ENCODE measurements at regions not wholly inside any gene's neighbourhood (a gene's known extent, or its start where the extent isn't known, plus 50 kb on each side); places are given as distances from the start of the nearest gene placed in this dataset.

DNA sequence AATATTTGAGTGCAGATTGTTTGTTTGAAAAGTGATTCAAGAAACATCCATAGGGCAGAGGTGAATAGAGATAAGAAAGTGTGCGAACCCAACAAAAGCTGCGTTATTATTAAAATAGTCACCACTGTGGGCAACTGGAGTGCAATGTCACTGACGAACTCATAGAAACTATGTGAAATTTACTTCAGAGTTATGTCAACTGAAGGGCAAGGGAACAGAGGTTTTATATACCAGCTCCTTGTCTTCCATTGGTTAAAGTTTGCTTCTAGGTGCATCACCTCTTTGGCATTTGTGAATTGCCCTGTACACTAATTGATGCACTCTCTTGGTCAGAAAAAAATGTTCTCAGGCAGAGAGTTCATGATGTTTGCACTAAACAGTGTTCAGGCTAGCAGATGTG is 110.5 kb upstream of the NYAP2 start:
- TF ChIP-seq, protein P1, sequence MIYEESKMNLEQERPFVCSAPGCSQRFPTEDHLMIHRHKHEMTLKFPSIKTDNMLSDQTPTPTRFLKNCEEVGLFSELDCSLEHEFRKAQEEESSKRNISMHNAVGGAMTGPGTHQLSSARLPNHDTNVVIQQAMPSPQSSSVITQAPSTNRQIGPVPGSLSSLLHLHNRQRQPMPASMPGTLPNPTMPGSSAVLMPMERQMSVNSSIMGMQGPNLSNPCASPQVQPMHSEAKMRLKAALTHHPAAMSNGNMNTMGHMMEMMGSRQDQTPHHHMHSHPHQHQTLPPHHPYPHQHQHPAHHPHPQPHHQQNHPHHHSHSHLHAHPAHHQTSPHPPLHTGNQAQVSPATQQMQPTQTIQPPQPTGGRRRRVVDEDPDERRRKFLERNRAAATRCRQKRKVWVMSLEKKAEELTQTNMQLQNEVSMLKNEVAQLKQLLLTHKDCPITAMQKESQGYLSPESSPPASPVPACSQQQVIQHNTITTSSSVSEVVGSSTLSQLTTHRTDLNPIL (CRISPR knock-in tag; IDR thresholded peaks at IDR 0.05; ENCODE audit: low read depth): no peak
- TF ChIP-seq, protein P2, sequence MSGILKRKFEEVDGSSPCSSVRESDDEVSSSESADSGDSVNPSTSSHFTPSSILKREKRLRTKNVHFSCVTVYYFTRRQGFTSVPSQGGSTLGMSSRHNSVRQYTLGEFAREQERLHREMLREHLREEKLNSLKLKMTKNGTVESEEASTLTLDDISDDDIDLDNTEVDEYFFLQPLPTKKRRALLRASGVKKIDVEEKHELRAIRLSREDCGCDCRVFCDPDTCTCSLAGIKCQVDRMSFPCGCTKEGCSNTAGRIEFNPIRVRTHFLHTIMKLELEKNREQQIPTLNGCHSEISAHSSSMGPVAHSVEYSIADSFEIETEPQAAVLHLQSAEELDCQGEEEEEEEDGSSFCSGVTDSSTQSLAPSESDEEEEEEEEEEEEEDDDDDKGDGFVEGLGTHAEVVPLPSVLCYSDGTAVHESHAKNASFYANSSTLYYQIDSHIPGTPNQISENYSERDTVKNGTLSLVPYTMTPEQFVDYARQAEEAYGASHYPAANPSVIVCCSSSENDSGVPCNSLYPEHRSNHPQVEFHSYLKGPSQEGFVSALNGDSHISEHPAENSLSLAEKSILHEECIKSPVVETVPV (CRISPR knock-in tag; IDR thresholded peaks at IDR 0.05): no peak
- TF ChIP-seq ZNF8 (CRISPR knock-in tag; IDR thresholded peaks at IDR 0.05): no peak
- no peak for TF ChIP-seq CSDC2 (CRISPR knock-in tag; IDR thresholded peaks at IDR 0.05)
- no peak for TF ChIP-seq ZC3H10 (CRISPR knock-in tag; IDR thresholded peaks at IDR 0.05)
- TF ChIP-seq ZNF70 (CRISPR knock-in tag; IDR thresholded peaks at IDR 0.05): no peak
- TF ChIP-seq TOX (CRISPR knock-in tag; IDR thresholded peaks at IDR 0.05; ENCODE audit: borderline replicate concordance): no peak
- TF ChIP-seq ZNF565 (CRISPR knock-in tag; conservative IDR thresholded peaks at IDR 0.05; ENCODE audit: low read depth): no peak
- TF ChIP-seq, protein P3, sequence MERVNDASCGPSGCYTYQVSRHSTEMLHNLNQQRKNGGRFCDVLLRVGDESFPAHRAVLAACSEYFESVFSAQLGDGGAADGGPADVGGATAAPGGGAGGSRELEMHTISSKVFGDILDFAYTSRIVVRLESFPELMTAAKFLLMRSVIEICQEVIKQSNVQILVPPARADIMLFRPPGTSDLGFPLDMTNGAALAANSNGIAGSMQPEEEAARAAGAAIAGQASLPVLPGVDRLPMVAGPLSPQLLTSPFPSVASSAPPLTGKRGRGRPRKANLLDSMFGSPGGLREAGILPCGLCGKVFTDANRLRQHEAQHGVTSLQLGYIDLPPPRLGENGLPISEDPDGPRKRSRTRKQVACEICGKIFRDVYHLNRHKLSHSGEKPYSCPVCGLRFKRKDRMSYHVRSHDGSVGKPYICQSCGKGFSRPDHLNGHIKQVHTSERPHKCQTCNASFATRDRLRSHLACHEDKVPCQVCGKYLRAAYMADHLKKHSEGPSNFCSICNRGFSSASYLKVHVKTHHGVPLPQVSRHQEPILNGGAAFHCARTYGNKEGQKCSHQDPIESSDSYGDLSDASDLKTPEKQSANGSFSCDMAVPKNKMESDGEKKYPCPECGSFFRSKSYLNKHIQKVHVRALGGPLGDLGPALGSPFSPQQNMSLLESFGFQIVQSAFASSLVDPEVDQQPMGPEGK (CRISPR knock-in tag; IDR thresholded peaks at IDR 0.05; ENCODE audit: borderline replicate concordance): no peak
- no peak for TF ChIP-seq ZFP3 (CRISPR knock-in tag; IDR thresholded peaks at IDR 0.05)
